ENCODE measurements at regions not wholly inside any gene's neighbourhood (a gene's known extent, or its start where the extent isn't known, plus 50 kb on each side); places are given as distances from the start of the nearest gene placed in this dataset.
"Not testable (repeated sequence)": the region's sequence is repeated elsewhere in the genome, so short reads cannot be mapped to it uniquely, and the experiment has no call there.

GRCh38 chrX:80508083-80508482, 87.8 kb downstream of the TENT5D start:
- H3K4me1 ChIP-seq (ENCODE audit: control extremely low read depth in 1 of 4, control insufficient read depth in 4 of 4, insufficient read depth in 4 of 4, low read length in 3 of 4); CTCF ChIA-PET; H3K4me3 ChIP-seq (ENCODE audit: control insufficient read depth in 1 of 7, extremely low read depth in 1 of 7, insufficient read depth in 4 of 7, low read depth in 2 of 7, low read length in 6 of 7); POLR2A ChIA-PET; H3K27ac ChIP-seq (ENCODE audit: insufficient read depth in 1 of 2, low read depth in 1 of 2, low read length in 2 of 2, poor library complexity in 1 of 2, severe bottlenecking in 2 of 2); H3K9me3 ChIP-seq (ENCODE audit: control extremely low read depth in 1 of 5, control insufficient read depth in 4 of 5, insufficient read depth in 2 of 5, low read depth in 1 of 5, low read length in 4 of 5); DNase-seq; H3K36me3 ChIP-seq (ENCODE audit: control insufficient read depth in 4 of 4, insufficient read depth in 4 of 4, low read length in 3 of 4); H3K27me3 ChIP-seq (replicated peaks in 2 of 5; ENCODE audit: control insufficient read depth in 4 of 5, insufficient read depth in 5 of 5, low read length in 4 of 5): not testable (repeated sequence)
- 84% methylated on average over 3 of the region's 3 CpGs for WGBS (ENCODE audit: insufficient coverage)

DNA sequence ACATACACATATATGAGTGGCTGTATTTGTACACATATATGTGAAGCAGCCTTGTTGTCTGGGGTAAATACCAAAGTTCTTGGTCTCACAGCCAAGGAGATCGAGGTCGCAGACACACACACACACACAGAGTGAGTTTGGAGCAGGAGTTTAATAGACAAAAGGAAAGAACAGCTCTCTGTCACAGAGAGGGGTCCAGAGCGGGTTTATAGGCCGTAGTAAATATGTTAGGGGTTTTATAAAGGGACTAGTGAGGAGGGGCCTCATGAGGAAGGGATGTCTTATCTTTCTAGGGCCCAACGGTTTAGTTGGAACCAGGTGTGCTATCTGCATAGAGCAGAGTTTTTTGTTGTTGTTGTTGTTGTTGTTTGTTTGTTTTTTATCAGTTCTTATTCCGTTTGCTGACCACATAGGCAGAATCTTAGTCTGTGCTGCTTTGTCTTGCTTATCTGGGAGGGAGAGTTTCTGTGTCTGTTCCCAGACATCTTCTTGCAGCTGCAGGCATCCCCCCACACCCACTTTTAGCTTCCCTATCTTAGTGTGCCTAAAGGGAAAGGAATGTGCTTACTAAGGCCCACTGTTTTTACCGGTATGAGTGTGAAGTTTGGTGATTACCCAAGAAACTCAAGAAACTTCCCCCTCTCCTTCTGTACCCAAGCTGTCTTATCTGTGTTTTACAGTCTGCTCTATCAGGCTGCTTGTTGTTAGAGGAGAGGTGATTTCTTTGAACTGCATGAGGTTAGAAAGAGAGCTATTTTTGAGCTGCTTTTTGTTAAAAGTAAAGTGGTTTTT, 91.9 kb downstream of the TENT5D start:
- peaks cover 0 to 5% (median 0%) of the 10 kb centered on the region in 4 experiments for H3K4me1 ChIP-seq (ENCODE audit: control extremely low read depth in 1 of 4, control insufficient read depth in 4 of 4, insufficient read depth in 4 of 4, low read length in 3 of 4)
- CTCF ChIA-PET = no interaction called here
- peak; percentile 23 to 80 (median 62) for DNase-seq
- peak overlapping the region in 1 of 2 experiments; percentile 79 for H3K27ac ChIP-seq (ENCODE audit: insufficient read depth in 1 of 2, low read depth in 1 of 2, low read length in 2 of 2, poor library complexity in 1 of 2, severe bottlenecking in 2 of 2)
- POLR2A ChIA-PET = interaction anchor here (0.6 kb wide), 1 partner anchor 35 kb away, joined by 10 read pairs; no protein-coding TSS in a partner anchor
- H3K4me3 ChIP-seq (ENCODE audit: control insufficient read depth in 1 of 7, extremely low read depth in 1 of 7, insufficient read depth in 4 of 7, low read depth in 2 of 7, low read length in 6 of 7) = peak overlapping the region in 2 of 7 experiments; percentile 38 to 52
- no peaks in the 10 kb centered on the region for H3K36me3 ChIP-seq (ENCODE audit: control insufficient read depth in 4 of 4, insufficient read depth in 4 of 4, low read length in 3 of 4)
- H3K27me3 ChIP-seq (replicated peaks in 2 of 5; ENCODE audit: control insufficient read depth in 4 of 5, insufficient read depth in 5 of 5, low read length in 4 of 5) = no peaks in the 10 kb centered on the region
- 74% methylated on average over 2 of the region's 7 CpGs for WGBS (ENCODE audit: insufficient coverage)
- H3K9me3 ChIP-seq (ENCODE audit: control extremely low read depth in 1 of 5, control insufficient read depth in 4 of 5, insufficient read depth in 2 of 5, low read depth in 1 of 5, low read length in 4 of 5) = no peaks in the 10 kb centered on the region

GRCh38 chrX:80512924-80513323, 92.7 kb downstream of the TENT5D start:
- H3K9me3 ChIP-seq (ENCODE audit: control extremely low read depth in 1 of 5, control insufficient read depth in 4 of 5, insufficient read depth in 2 of 5, low read depth in 1 of 5, low read length in 4 of 5) = no peaks in the 10 kb centered on the region
- H3K36me3 ChIP-seq (ENCODE audit: control insufficient read depth in 4 of 4, insufficient read depth in 4 of 4, low read length in 3 of 4) = no peaks in the 10 kb centered on the region
- peaks cover 0 to 5% (median 0%) of the 10 kb centered on the region in 4 experiments for H3K4me1 ChIP-seq (ENCODE audit: control extremely low read depth in 1 of 4, control insufficient read depth in 4 of 4, insufficient read depth in 4 of 4, low read length in 3 of 4)
- ChIA-PET CTCF (interaction anchor here (0.6 kb wide), 1 partner anchor 38 kb away, joined by 3 read pairs; no protein-coding TSS in a partner anchor), POLR2A (interaction anchor here (0.6 kb wide), 1 partner anchor 35 kb away, joined by 10 read pairs; no protein-coding TSS in a partner anchor)
- peak overlapping the region in 1 of 2 experiments; percentile 79 for H3K27ac ChIP-seq (ENCODE audit: insufficient read depth in 1 of 2, low read depth in 1 of 2, low read length in 2 of 2, poor library complexity in 1 of 2, severe bottlenecking in 2 of 2)
- WGBS (ENCODE audit: insufficient coverage) = 70% methylated on average over 4 of the region's 4 CpGs
- no peaks in the 10 kb centered on the region for H3K27me3 ChIP-seq (replicated peaks in 2 of 5; ENCODE audit: control insufficient read depth in 4 of 5, insufficient read depth in 5 of 5, low read length in 4 of 5)
- peak overlapping the region in 2 of 7 experiments; percentile 38 to 52 for H3K4me3 ChIP-seq (ENCODE audit: control insufficient read depth in 1 of 7, extremely low read depth in 1 of 7, insufficient read depth in 4 of 7, low read depth in 2 of 7, low read length in 6 of 7)
- peak in 1 of 3 donors; percentile 1 for DNase-seq

DNA sequence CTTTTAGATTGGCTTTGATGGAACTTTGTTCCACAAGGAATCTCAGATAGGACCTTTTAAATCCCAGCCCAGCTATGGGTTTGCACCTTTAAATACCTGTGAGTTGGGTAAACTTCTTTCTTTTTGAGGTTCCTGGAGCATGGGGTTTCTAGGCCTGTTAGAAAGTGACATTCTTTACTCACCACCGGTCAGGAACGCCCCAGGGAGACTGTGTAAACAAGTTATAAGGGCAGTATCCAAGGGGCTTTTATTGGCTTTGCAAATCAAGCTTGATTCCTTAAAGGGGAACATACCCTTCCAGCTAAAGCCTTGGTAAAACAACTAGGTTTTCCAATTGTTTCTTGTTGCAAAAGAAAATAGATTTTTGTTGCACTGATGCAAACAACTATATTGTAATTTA, 93.4 kb downstream of the TENT5D start:
- Histone ChIP-seq H3K27ac (ENCODE audit: insufficient read depth in 1 of 2, low read depth in 1 of 2, low read length in 2 of 2, poor library complexity in 1 of 2, severe bottlenecking in 2 of 2) (peak overlapping the region in 1 of 2 experiments; percentile 79), H3K4me3 (ENCODE audit: control insufficient read depth in 1 of 7, extremely low read depth in 1 of 7, insufficient read depth in 4 of 7, low read depth in 2 of 7, low read length in 6 of 7) (no peak overlapping the region), H3K27me3 (replicated peaks in 2 of 5; ENCODE audit: control insufficient read depth in 4 of 5, insufficient read depth in 5 of 5, low read length in 4 of 5) (no peaks in the 10 kb centered on the region), H3K4me1 (ENCODE audit: control extremely low read depth in 1 of 4, control insufficient read depth in 4 of 4, insufficient read depth in 4 of 4, low read length in 3 of 4) (peaks cover 0 to 5% (median 0%) of the 10 kb centered on the region in 4 experiments), H3K9me3 (ENCODE audit: control extremely low read depth in 1 of 5, control insufficient read depth in 4 of 5, insufficient read depth in 2 of 5, low read depth in 1 of 5, low read length in 4 of 5) (no peaks in the 10 kb centered on the region), H3K36me3 (ENCODE audit: control insufficient read depth in 4 of 4, insufficient read depth in 4 of 4, low read length in 3 of 4) (no peaks in the 10 kb centered on the region)
- ChIA-PET POLR2A (no interaction called here), CTCF (interaction anchor here (0.6 kb wide), 1 partner anchor 37 kb away, joined by 3 read pairs; no protein-coding TSS in a partner anchor)
- DNase-seq = peak in 2 of 3 donors; percentile 3 to 17
- no CpG with 5 or more reads among the region's 2 CpGs for WGBS (ENCODE audit: insufficient coverage)

- no peak overlapping the region for H3K27ac ChIP-seq (ENCODE audit: insufficient read depth in 1 of 2, low read depth in 1 of 2, low read length in 2 of 2, poor library complexity in 1 of 2, severe bottlenecking in 2 of 2)
- H3K36me3 ChIP-seq (ENCODE audit: control insufficient read depth in 4 of 4, insufficient read depth in 4 of 4, low read length in 3 of 4) = no peaks in the 10 kb centered on the region
- no peaks in the 10 kb centered on the region for H3K4me1 ChIP-seq (ENCODE audit: control extremely low read depth in 1 of 4, control insufficient read depth in 4 of 4, insufficient read depth in 4 of 4, low read length in 3 of 4)
- WGBS (ENCODE audit: insufficient coverage) = no CpG with 5 or more reads among the region's 1 CpG
- no peak overlapping the region for H3K4me3 ChIP-seq (ENCODE audit: control insufficient read depth in 1 of 7, extremely low read depth in 1 of 7, insufficient read depth in 4 of 7, low read depth in 2 of 7, low read length in 6 of 7)
- ChIA-PET CTCF (no interaction called here), POLR2A (no interaction called here)
- H3K9me3 ChIP-seq (ENCODE audit: control extremely low read depth in 1 of 5, control insufficient read depth in 4 of 5, insufficient read depth in 2 of 5, low read depth in 1 of 5, low read length in 4 of 5) = no peaks in the 10 kb centered on the region
- DNase-seq = no peak
- no peaks in the 10 kb centered on the region for H3K27me3 ChIP-seq (replicated peaks in 2 of 5; ENCODE audit: control insufficient read depth in 4 of 5, insufficient read depth in 5 of 5, low read length in 4 of 5)
Measured at GRCh38 chrX:80537096-80537495, 116.8 kb downstream of the TENT5D start.

DNA sequence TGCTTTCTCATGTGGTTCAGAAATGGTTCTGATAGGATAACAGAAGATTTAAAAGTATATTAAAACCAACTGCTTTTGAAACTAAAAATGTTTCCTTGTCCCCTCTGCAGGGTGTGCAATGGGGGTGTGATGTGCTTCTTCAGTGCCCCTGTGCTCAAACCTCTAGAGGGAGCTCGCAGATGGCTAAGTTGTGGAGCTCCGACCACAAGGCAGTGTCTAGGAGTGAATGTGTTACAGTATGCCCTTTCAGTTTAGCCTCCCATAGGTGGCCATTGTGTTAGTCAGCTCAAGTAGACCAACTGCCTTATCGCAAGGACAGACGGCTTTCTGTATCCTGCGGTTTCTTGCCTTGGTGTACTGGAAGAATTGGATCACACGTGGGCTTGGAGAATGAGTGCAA, 130.5 kb downstream of the TENT5D start:
- POLR2A ChIA-PET = no interaction called here

GRCh38 chrX:80556148-80556547, 135.9 kb downstream of the TENT5D start:
- DNase-seq = no peak
- ChIA-PET CTCF (no interaction called here), POLR2A (no interaction called here)
- no peak overlapping the region for H3K27ac ChIP-seq (ENCODE audit: insufficient read depth in 1 of 2, low read depth in 1 of 2, low read length in 2 of 2, poor library complexity in 1 of 2, severe bottlenecking in 2 of 2)
- H3K4me3 ChIP-seq (ENCODE audit: control insufficient read depth in 1 of 7, extremely low read depth in 1 of 7, insufficient read depth in 4 of 7, low read depth in 2 of 7, low read length in 6 of 7) = no peak overlapping the region
- no peaks in the 10 kb centered on the region for H3K27me3 ChIP-seq (replicated peaks in 2 of 5; ENCODE audit: control insufficient read depth in 4 of 5, insufficient read depth in 5 of 5, low read length in 4 of 5)
- no peaks in the 10 kb centered on the region for H3K36me3 ChIP-seq (ENCODE audit: control insufficient read depth in 4 of 4, insufficient read depth in 4 of 4, low read length in 3 of 4)
- no peaks in the 10 kb centered on the region for H3K4me1 ChIP-seq (ENCODE audit: control extremely low read depth in 1 of 4, control insufficient read depth in 4 of 4, insufficient read depth in 4 of 4, low read length in 3 of 4)
- peaks cover 0 to under 1% (median 0%) of the 10 kb centered on the region in 5 experiments for H3K9me3 ChIP-seq (ENCODE audit: control extremely low read depth in 1 of 5, control insufficient read depth in 4 of 5, insufficient read depth in 2 of 5, low read depth in 1 of 5, low read length in 4 of 5)
- 95% methylated on average over 2 of the region's 3 CpGs for WGBS (ENCODE audit: insufficient coverage)

More for the DNA sequence above, 130.5 kb downstream of the TENT5D start:
- no peak for DNase-seq
- Histone ChIP-seq H3K36me3 (ENCODE audit: control insufficient read depth in 4 of 4, insufficient read depth in 4 of 4, low read length in 3 of 4) (no peaks in the 10 kb centered on the region), H3K9me3 (ENCODE audit: control extremely low read depth in 1 of 5, control insufficient read depth in 4 of 5, insufficient read depth in 2 of 5, low read depth in 1 of 5, low read length in 4 of 5) (peaks cover 0 to 2% (median 0%) of the 10 kb centered on the region in 5 experiments), H3K4me3 (ENCODE audit: control insufficient read depth in 1 of 7, extremely low read depth in 1 of 7, insufficient read depth in 4 of 7, low read depth in 2 of 7, low read length in 6 of 7) (no peak overlapping the region), H3K27ac (ENCODE audit: insufficient read depth in 1 of 2, low read depth in 1 of 2, low read length in 2 of 2, poor library complexity in 1 of 2, severe bottlenecking in 2 of 2) (no peak overlapping the region), H3K4me1 (ENCODE audit: control extremely low read depth in 1 of 4, control insufficient read depth in 4 of 4, insufficient read depth in 4 of 4, low read length in 3 of 4) (no peaks in the 10 kb centered on the region), H3K27me3 (replicated peaks in 2 of 5; ENCODE audit: control insufficient read depth in 4 of 5, insufficient read depth in 5 of 5, low read length in 4 of 5) (no peaks in the 10 kb centered on the region)
- WGBS (ENCODE audit: insufficient coverage) = 65% methylated on average over 6 of the region's 6 CpGs
- CTCF ChIA-PET = interaction anchor here (0.6 kb wide), 1 partner anchor 37 kb away, joined by 3 read pairs; no protein-coding TSS in a partner anchor

Measured in common myeloid progenitor, CD34-positive (primary cell).